ENCODE measurements at regions not wholly inside any gene's neighbourhood (a gene's known extent, or its start where the extent isn't known, plus 50 kb on each side); places are given as distances from the start of the nearest gene placed in this dataset.
A peak's percentile ranks its signal among the peaks of the same experiment; 100 is the strongest.

DNA sequence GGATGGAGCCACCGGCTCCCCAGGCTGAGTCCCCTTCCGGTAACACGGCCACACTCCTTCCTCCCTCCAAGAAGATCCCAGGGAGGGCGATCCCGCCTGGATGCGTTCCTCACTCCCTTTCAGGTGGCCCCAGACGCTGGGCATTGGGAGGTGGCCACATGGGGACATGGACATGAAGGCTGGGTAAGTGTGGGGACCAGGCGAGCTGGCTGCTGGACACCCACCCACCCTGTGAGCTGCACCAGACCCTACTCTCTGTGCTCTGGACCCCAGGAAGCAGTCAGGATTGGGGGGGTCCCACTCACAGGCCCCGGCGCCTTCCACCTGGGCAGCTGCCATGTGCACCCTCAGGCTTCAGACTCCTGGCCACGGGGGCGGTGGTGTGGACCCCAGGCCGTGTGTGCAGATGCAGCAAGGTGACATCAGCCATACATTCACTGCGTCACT is 932.8 kb downstream of the BRD1 start (continued):
- TF ChIP-seq ZNF687 (CRISPR knock-in tag; IDR thresholded peaks at IDR 0.05) (no peak), ZFYVE20 (CRISPR knock-in tag; IDR thresholded peaks at IDR 0.05; ENCODE audit: borderline replicate concordance, low read depth) (no peak), ZFX (CRISPR knock-in tag; IDR thresholded peaks at IDR 0.05; ENCODE audit: low read depth) (no peak), ZFP36L1 (CRISPR knock-in tag; IDR thresholded peaks at IDR 0.05) (no peak)

GRCh38 chr22:48894064-48894671 is 933.5 kb downstream of the BRD1 start:
- intact Hi-C loops (cut with micrococcal nuclease; ENCODE audit: unreplicated experiment), result no loop called here
- Histone ChIP-seq H4K20me1 (ENCODE audit: insufficient read depth, low read length) (no peaks in the 10 kb centered on the region), H3K27me3 (ENCODE audit: control insufficient read depth in 1 of 2, insufficient read depth in 2 of 2, low read length in 2 of 2) (peaks cover 1 to 72% of the 10 kb centered on the region in 2 experiments; a peak in 3 of 5 replicates), H3K4me2 (ENCODE audit: low read depth, low read length) (no peak overlapping the region), H3K79me2 (ENCODE audit: insufficient read depth, low read length) (no peaks in the 10 kb centered on the region), H2AFZ (ENCODE audit: low read length) (no peak overlapping the region), H3K9me3 (ENCODE audit: low read length) (no peaks in the 10 kb centered on the region), H3K36me3 (replicated peaks in 1 of 2; ENCODE audit: control insufficient read depth in 1 of 2, insufficient read depth in 2 of 2, low read length in 2 of 2) (no peaks in the 10 kb centered on the region), H3K27ac (ENCODE audit: extremely low read length, insufficient read depth, low read length) (no peak overlapping the region), H3K4me1 (ENCODE audit: insufficient read depth, low read length) (no peaks in the 10 kb centered on the region), H3K9ac (ENCODE audit: insufficient read depth, low read depth, low read length) (no peak overlapping the region), H3K4me3 (replicated peaks in 1 of 3; ENCODE audit: insufficient read depth in 1 of 3, low read depth in 2 of 3, low read length in 3 of 3) (no peak overlapping the region)
- TF ChIP-seq, protein P1, sequence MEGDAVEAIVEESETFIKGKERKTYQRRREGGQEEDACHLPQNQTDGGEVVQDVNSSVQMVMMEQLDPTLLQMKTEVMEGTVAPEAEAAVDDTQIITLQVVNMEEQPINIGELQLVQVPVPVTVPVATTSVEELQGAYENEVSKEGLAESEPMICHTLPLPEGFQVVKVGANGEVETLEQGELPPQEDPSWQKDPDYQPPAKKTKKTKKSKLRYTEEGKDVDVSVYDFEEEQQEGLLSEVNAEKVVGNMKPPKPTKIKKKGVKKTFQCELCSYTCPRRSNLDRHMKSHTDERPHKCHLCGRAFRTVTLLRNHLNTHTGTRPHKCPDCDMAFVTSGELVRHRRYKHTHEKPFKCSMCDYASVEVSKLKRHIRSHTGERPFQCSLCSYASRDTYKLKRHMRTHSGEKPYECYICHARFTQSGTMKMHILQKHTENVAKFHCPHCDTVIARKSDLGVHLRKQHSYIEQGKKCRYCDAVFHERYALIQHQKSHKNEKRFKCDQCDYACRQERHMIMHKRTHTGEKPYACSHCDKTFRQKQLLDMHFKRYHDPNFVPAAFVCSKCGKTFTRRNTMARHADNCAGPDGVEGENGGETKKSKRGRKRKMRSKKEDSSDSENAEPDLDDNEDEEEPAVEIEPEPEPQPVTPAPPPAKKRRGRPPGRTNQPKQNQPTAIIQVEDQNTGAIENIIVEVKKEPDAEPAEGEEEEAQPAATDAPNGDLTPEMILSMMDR (CRISPR knock-in tag; IDR thresholded peaks at IDR 0.05), result peak; percentile 58
- TF ChIP-seq AGO2 (optimal IDR thresholded peaks at IDR 0.05; ENCODE audit: low read depth, low read length), result no peak
- no peak for TF ChIP-seq SMAD1 (CRISPR knock-in tag; IDR thresholded peaks at IDR 0.05; ENCODE audit: borderline replicate concordance, low read depth)
- TF ChIP-seq STAG1 (CRISPR knock-in tag; IDR thresholded peaks at IDR 0.05), result peak; percentile 33
- no peak for TF ChIP-seq ZSCAN25 (CRISPR knock-in tag; IDR thresholded peaks at IDR 0.05)
- FAIRE-seq, result no peak
- CTCF ChIA-PET (ENCODE audit: low intra/inter-chr PET ratio, low total read pairs), result no interaction called here
- no peak for DNase-seq (ENCODE audit: low spot score)
- BruUV-seq (replicated peaks), result no TSS peak
- POLR2A ChIA-PET, result no interaction called here
- in situ Hi-C loops (cut with HindIII; ENCODE audit: extremely low pct_ligation_motif_present, low pct_unique_long_range_greater_than_20kb), result no loop called here
- 52% methylated on average over 4 of the region's 23 CpGs for WGBS (ENCODE audit: low lambda C conversion rate)
- ATAC-seq, result peak; percentile 53

All from HepG2 (cell line).